Transverse colon (tissue), 4 donors: ENCODE measurements at regions not wholly inside any gene's neighbourhood (a gene's known extent, or its start where the extent isn't known, plus 50 kb on each side); places are given as distances from the start of the nearest gene placed in this dataset.

ENCODE experiments used
- CTCF ChIP-seq, 5 experiments: fragments of 200-600 bp in 3 of 5; fragments of 450-650 bp in 2 of 5; sonication (generic) in 3 of 5; IDR thresholded peaks; 1 replicate in 2 of 5; 2 replicates in 3 of 5; pipeline ENCODE4 v1.5.1; 2016 to 2017; ENCODE audit warnings: antibody characterized with exemption in 5 of 5, inconsistent platforms in 3 of 5, mild to moderate bottlenecking in 2 of 5, moderate library complexity in 1 of 5
- POLR2A ChIP-seq: fragments of 450-650 bp; IDR thresholded peaks from one replicate; pipeline ENCODE4 v1.6.1; 2016; ENCODE audit warnings: antibody characterized with exemption, mild to moderate bottlenecking, moderate library complexity
- POLR2AphosphoS5 ChIP-seq, 3 donors: sonication (generic); formaldehyde crosslinking; IDR thresholded peaks; one replicate each; pipeline ENCODE4 v1.6.1; 2016; ENCODE audit warnings: antibody characterized with exemption in 3 of 3

GRCh38 chr1:73056826-73057225, 774.5 kb upstream of the NEGR1 start:
- no peak for TF ChIP-seq POLR2A
- TF ChIP-seq POLR2AphosphoS5 (IDR thresholded peaks at IDR 0.05), result no peak
- no peak for TF ChIP-seq CTCF (IDR thresholded peaks at IDR 0.05)
